ENCODE measurements at regions not wholly inside any gene's neighbourhood (a gene's known extent, or its start where the extent isn't known, plus 50 kb on each side); places are given as distances from the start of the nearest gene placed in this dataset.
"Not testable (repeated sequence)": the region's sequence is repeated elsewhere in the genome, so short reads cannot be mapped to it uniquely, and the experiment has no call there.

DNA sequence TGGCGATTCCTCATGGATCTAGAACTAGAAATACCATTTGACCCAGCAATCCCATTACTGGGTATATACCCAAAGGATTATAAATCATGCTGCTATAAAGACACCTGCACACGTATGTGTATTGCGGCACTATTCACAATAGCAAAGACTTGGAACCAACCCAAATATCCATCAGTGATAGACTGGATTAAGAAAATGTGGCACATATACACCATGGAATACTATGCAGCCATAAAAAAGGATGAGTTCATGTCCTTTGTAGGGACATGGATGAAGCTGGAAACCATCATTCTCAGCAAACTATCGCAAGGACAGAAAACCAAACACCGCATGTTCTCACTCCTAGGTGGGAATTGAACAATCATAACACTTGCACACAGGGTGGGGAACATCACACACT lies 239.1 kb downstream of the SHQ1 start:
- TF ChIP-seq, protein P1, sequence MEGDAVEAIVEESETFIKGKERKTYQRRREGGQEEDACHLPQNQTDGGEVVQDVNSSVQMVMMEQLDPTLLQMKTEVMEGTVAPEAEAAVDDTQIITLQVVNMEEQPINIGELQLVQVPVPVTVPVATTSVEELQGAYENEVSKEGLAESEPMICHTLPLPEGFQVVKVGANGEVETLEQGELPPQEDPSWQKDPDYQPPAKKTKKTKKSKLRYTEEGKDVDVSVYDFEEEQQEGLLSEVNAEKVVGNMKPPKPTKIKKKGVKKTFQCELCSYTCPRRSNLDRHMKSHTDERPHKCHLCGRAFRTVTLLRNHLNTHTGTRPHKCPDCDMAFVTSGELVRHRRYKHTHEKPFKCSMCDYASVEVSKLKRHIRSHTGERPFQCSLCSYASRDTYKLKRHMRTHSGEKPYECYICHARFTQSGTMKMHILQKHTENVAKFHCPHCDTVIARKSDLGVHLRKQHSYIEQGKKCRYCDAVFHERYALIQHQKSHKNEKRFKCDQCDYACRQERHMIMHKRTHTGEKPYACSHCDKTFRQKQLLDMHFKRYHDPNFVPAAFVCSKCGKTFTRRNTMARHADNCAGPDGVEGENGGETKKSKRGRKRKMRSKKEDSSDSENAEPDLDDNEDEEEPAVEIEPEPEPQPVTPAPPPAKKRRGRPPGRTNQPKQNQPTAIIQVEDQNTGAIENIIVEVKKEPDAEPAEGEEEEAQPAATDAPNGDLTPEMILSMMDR (IDR thresholded peaks at IDR 0.05) = not testable (repeated sequence)
- TF ChIP-seq ZFX (IDR thresholded peaks at IDR 0.05; ENCODE audit: borderline replicate concordance) = not testable (repeated sequence)
